NCI-H345 (cell line): ENCODE measurements at regions not wholly inside any gene's neighbourhood (a gene's known extent, or its start where the extent isn't known, plus 50 kb on each side); places are given as distances from the start of the nearest gene placed in this dataset.
"Not testable (repeated sequence)": the region's sequence is repeated elsewhere in the genome, so short reads cannot be mapped to it uniquely, and the experiment has no call there.

Source experiments
- DNase-seq: peaks from one replicate; lab custom pipeline; 2025; lab: John Stamatoyannopoulos, UW

DNA sequence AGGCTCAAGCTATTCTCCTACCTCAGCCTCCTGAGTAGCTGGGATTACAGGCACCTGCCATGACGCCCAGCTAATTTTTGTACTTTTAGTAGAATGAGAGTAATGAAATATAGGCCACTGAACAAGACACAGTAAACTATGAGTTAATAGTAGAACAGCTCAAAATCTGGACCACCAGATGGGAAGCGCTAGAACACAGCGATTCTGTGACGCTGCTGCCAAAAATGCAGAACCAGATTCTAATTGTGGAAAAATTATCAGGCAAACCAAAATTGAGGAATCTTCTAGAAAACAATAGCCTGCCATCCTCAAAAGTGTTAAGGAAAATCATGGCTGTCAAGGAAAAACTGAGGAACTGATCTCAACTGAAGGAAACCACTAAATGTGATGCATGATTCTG, 111.4 kb upstream of the TIAM1 start:
- DNase-seq: no peak

- no peak for DNase-seq
Observed at GRCh38 chr21:31450980-31451379, 106.9 kb upstream of the TIAM1 start.

DNA sequence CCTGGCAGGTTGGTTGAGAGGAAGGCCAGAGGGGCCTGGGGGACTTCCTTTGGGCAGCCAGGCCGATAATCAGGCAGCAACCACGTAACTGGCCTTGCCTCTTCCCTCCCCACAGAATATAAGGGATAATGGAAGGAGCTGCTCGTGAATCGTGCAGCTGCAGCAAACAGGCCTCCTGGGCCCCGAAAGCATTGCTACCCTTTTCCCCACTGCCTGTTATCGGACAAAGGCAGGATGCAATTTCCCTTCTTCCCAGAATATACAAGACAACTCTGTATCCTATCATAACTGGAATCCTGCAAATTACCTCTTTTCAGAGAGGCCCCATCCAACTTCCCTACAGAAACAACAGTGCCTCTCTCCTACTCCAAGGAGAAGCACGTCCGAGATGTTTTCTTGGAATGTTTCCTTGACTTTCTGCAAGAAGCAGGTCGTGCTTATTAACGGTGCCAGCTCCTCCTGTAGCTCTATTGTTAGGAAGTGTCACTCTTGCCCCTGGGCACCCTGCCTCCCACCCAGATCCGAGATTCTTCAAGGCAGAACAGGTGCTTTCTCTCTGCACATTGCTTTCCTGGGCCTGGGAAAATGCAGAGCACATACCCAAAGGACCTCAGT, 106.0 kb upstream of the TIAM1 start:
- DNase-seq: no peak

DNA sequence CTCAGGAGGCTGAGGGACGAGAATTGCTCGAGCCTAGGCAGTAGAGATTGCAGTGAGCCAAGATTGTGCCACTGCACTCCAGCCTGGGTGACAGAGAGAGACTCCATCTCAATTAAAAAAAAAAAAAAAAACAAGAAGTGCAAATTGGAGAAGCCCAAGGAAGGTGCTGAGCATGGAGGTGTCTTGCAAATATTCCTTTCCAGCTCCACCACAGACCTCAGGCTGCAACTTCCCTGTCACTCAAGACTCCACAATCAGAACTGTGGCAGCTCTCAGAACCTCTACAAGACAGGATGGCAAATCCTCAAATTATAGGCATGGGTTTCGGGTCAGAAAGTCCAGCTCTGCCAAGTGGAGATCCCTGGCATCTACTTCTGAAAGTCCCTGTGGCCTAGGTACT, 104.4 kb upstream of the TIAM1 start:
- no peak for DNase-seq

DNA sequence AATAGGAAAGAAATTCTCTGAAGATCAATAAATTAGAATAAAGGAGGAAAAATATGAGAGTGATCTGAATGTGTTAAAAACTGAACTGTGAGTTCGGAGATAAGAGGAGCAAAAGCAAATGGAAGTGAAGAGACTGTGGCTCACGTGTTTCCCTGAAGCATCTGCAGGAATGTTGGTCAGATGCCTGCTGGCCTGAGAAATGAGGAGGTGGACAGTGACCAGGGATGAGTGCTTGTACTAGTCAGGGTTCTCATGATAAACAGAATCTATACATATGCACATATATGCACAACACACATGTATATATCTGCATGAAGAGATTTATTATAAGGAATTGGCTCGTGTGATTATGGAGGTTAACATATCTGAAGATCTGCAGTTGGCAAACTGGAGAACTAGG, 103.4 kb upstream of the TIAM1 start:
- DNase-seq: no peak

GRCh38 chr21:31446226-31446855, 102.3 kb upstream of the TIAM1 start:
- DNase-seq: no peak

DNA sequence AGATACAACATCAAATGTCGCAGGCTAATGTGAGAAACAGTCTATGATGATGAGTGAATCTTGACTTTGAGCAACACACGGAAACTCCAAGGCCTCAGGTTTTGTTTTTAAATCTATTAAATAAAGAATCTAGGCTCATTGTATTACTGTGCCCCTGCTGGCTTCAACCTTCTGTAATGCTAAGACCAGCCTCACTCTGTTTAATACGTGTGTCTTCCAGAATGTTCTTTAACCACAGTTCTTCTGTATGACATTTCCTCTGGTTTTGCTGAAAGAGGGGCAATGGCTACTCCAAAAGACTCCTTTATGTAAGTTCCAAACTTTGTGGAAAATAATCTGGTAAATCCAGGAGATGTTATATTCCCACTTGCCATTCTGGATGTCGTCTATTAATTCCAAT, 101.1 kb upstream of the TIAM1 start:
- DNase-seq: no peak

- no peak for DNase-seq
Observed at GRCh38 chr21:31443736-31444521, 99.9 kb upstream of the TIAM1 start.

DNA sequence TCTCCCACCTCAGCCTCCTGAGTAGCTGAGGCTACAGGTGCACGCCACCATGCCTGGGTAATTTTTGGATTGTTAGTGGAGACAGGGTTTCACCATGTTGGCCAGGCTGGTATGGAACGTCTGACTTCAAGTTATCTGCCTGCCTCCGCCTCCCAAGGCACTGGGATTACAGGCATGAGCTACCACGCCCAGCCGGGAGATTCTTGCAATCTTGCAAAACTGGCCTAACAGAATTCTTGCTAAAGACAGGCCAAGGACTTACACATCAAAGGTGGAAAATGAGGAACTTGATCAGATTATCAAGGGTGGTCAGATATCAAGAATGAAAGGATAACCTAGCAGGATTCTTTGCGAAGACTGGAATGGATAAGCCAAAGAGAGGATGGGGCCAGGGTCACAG, 98.3 kb upstream of the TIAM1 start:
- no peak for DNase-seq

DNA sequence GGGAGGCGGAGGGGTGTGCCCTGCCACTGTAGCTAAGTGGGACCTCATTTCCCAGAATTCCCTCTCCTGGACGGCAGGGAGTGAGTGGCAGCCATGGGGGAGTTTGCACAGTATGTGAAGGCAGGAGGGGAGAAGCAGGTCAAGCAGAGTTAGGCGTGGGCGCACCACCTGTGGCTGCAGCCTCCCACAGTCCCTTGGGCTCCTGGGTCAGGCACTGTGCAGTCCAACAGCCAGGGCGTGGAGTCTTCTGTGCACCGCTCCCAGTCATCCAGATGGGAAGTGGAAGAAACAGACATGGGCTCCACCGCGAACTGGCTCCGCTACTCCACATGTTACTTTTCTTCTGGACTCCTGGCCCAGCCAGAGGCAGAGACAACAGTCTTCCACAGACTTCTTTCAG, 85.4 kb upstream of the TIAM1 start:
- DNase-seq: no peak

- no peak for DNase-seq
Observed at GRCh38 chr21:31426235-31426797, 82.3 kb upstream of the TIAM1 start.

GRCh38 chr21:31425138-31425537, 81.1 kb upstream of the TIAM1 start:
- DNase-seq: no peak

DNA sequence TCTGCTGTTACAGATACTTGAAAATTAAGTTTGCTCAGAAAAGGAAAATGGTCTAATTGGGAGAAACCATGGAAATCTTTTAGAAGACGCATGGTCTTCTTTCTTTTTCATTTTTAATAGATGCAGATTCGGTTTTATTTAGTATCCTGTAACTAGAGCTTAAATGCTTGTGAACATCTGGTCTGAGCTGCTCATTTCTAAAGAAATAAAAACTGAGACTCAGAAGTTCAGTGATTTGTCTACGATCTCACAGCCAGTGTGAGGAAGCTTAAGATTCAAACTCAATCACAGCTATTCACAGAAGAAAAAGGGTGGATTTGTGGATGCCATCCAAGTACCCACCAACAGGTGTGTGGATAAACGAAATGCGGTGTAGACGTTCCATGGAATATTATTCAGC, 80.0 kb upstream of the TIAM1 start:
- no peak for DNase-seq

- no peak for DNase-seq
Observed at GRCh38 chr21:31420988-31421387, 76.9 kb upstream of the TIAM1 start.

DNA sequence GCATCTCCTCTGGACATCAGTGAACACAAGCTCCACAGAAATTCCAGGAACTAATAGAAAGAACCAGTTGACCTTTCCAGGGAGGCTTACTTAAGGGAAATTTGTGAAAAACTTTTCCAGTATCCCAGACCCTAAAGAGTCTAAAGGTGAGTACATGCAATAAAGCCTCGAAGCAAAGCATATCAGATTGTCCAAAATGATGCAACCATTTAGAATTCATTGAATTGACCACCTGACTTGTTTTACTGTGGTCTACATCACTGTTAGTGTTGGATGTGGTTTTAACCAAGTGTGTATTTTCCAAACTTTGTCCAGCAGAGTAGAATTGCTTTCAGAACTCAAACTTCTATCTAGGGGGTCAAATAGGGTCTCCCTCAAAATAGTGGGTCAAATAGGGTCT, 76.3 kb upstream of the TIAM1 start:
- no peak for DNase-seq

GRCh38 chr21:31418377-31419001, 74.4 kb upstream of the TIAM1 start:
- DNase-seq: no peak

DNA sequence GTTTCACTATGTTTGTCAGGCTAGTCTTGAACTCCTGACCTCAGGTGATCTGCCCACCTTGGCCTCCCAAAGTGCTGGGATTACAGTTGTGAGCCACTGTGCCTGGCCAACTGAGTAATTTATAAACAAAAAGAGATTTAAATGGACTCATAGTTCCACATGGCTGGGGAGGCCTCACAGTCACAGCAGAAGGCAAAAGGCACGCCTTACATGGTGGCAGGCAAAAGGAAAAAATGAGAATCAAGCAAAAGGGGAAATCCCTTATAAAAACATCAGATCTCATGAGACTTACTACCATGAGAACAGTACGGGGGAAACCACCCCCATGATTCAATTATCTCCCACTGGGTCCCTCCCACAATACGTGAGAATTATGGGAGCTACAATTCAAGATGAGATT, 73.2 kb upstream of the TIAM1 start:
- not testable (repeated sequence) for DNase-seq

GRCh38 chr21:31416465-31416864, 72.4 kb upstream of the TIAM1 start:
- DNase-seq: no peak

DNA sequence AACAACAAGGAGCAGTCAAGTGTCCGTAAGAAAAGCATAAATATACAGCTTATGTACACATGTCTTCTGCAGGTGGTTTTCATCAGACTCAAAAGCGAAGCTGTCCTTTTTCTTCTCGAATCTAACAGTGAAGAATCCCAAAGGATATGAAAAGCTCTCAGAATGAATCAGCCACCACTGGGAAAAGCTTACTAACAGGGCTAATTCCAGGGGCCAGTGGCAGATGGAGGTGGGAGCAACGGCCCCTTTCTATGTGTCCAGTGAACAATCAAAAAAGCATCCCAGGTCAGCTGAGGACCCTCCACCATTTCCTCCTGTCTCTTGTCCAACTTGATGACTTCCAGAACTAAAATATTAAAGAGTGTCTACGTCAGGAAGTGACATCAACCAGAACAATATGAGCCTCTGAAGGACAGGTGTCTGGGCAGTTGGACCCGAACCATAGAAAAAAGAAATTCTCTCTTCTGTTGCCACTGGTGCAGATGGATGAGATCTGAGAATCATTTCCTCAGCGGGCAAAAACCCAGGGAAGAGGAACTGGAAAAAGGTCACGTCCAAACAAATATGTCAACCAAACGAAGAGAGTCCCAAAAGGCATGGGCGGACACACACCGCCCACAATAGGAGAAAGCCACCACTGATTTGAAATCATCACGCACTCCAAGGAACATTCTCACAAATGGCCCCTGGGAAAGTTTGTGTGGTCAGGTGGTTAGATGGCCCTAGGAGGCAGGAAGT, 70.4 kb upstream of the TIAM1 start:
- DNase-seq: no peak

DNA sequence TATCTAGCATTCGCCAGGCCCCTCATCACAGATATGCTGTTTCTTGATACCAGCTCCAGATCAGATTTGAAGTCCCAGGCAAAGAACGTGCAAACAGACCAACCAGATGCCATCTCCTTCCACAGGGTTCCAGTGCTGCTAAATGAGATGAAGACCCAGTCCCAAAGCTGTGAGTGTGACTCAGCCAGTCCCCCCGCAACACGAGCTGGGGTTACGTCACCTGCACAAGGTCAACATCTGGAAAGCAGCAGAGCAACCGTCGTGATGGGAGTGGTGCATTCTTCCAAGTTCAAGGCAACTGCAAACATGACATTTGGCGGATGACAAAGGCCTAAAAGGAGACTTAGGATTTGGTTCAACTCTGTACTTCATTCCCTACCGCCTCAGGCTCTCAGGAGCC, 69.6 kb upstream of the TIAM1 start:
- no peak for DNase-seq

GRCh38 chr21:31410499-31411131, 66.6 kb upstream of the TIAM1 start:
- DNase-seq: no peak
